Epithelial cell of prostate (primary cell): ENCODE measurements at regions not wholly inside any gene's neighbourhood (a gene's known extent, or its start where the extent isn't known, plus 50 kb on each side); places are given as distances from the start of the nearest gene placed in this dataset.

Experiments
- DNase-seq: peaks from one replicate; pipeline ENCODE4 v3.0.0-alpha.2; 2011; ENCODE audit warnings: low read depth, low spot score
- H3K27ac ChIP-seq: fragments of 450-650 bp; 2 replicates; pipeline ENCODE4 v1.5.1; 2017; ENCODE audit warnings: mild to moderate bottlenecking

GRCh38 chr2:58852243-58852642 is 611.1 kb upstream of the FANCL start:
- no peak for DNase-seq

GRCh38 chr2:58851598-58851997 is 610.5 kb upstream of the FANCL start:
- DNase-seq: no peak
- no peak overlapping the region for H3K27ac ChIP-seq

More at GRCh38 chr2:58852243-58852642, 611.1 kb upstream of the FANCL start:
- H3K27ac ChIP-seq: no peak overlapping the region

- no peak overlapping the region for H3K27ac ChIP-seq
Measured at GRCh38 chr2:58845011-58845410, 603.9 kb upstream of the FANCL start.

GRCh38 chr2:58842501-58843155 is 601.5 kb upstream of the FANCL start:
- no peak for DNase-seq
- no peak overlapping the region for H3K27ac ChIP-seq

More at GRCh38 chr2:58845011-58845410, 603.9 kb upstream of the FANCL start:
- no peak for DNase-seq

- no peak overlapping the region for H3K27ac ChIP-seq
- DNase-seq: no peak
Measured at GRCh38 chr2:58834404-58834803, 593.3 kb upstream of the FANCL start.

- no peak for DNase-seq
- no peak overlapping the region for H3K27ac ChIP-seq
Measured at GRCh38 chr2:58826795-58827194, 585.7 kb upstream of the FANCL start.

GRCh38 chr2:58812771-58813344 is 571.7 kb upstream of the FANCL start:
- no peak overlapping the region for H3K27ac ChIP-seq
- DNase-seq: no peak

- DNase-seq: no peak
- H3K27ac ChIP-seq: no peak overlapping the region
Measured at GRCh38 chr2:58805126-58805525, 564.0 kb upstream of the FANCL start.

- no peak for DNase-seq
- H3K27ac ChIP-seq: no peak overlapping the region
Measured at GRCh38 chr2:58803192-58803591, 562.1 kb upstream of the FANCL start.

GRCh38 chr2:58800881-58801280 is 559.8 kb upstream of the FANCL start:
- H3K27ac ChIP-seq: no peak overlapping the region
- no peak for DNase-seq

- no peak for DNase-seq
- no peak overlapping the region for H3K27ac ChIP-seq
Measured at GRCh38 chr2:58798676-58799208, 557.6 kb upstream of the FANCL start.

GRCh38 chr2:58796239-58796910 is 555.2 kb upstream of the FANCL start:
- no peak overlapping the region for H3K27ac ChIP-seq
- DNase-seq: no peak

- H3K27ac ChIP-seq: no peak overlapping the region
- DNase-seq: no peak
Measured at GRCh38 chr2:58794916-58795315, 553.8 kb upstream of the FANCL start.

- no peak for DNase-seq
Measured at GRCh38 chr2:58794103-58794502, 553.0 kb upstream of the FANCL start.

GRCh38 chr2:58788402-58788801 is 547.3 kb upstream of the FANCL start:
- no peak overlapping the region for H3K27ac ChIP-seq
- no peak for DNase-seq

More at GRCh38 chr2:58794103-58794502, 553.0 kb upstream of the FANCL start:
- H3K27ac ChIP-seq: no peak overlapping the region

GRCh38 chr2:58770846-58771245 is 529.7 kb upstream of the FANCL start:
- no peak overlapping the region for H3K27ac ChIP-seq
- no peak for DNase-seq

GRCh38 chr2:58769864-58770234 is 528.7 kb upstream of the FANCL start:
- no peak for DNase-seq
- H3K27ac ChIP-seq: no peak overlapping the region

GRCh38 chr2:58769111-58769863 is 528.2 kb upstream of the FANCL start:
- no peak overlapping the region for H3K27ac ChIP-seq
- DNase-seq: no peak

GRCh38 chr2:58768715-58769080 is 527.6 kb upstream of the FANCL start:
- no peak overlapping the region for H3K27ac ChIP-seq
- no peak for DNase-seq

GRCh38 chr2:58767828-58768714 is 526.9 kb upstream of the FANCL start:
- DNase-seq: no peak
- H3K27ac ChIP-seq: no peak overlapping the region
